ENCODE measurements at regions not wholly inside any gene's neighbourhood (a gene's known extent, or its start where the extent isn't known, plus 50 kb on each side); places are given as distances from the start of the nearest gene placed in this dataset.

DNA sequence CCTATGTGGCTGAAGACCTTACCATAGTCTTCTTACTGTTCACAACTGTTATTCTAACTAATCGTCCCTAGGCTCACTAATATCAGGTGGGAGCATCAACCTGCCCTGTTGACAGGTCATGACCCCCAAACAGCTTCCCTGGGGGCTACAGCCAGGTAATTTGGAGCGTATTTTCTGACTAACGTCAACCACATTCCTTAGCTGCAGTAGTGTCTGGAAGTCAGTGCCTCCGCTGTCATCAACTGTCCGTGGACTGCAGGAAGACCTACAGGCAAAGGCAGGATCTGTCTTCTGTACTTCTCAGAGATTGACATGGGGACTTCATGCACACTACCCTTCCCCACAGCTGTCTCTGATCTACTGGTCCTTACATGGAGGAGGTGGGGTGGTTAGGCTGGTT, 456.9 kb downstream of the BCL11A start:
- DNase-seq (ENCODE audit: low read depth): no peak

GRCh38 chr2:60095903-60096302, 457.6 kb downstream of the BCL11A start:
- DNase-seq (ENCODE audit: low read depth): no peak

DNA sequence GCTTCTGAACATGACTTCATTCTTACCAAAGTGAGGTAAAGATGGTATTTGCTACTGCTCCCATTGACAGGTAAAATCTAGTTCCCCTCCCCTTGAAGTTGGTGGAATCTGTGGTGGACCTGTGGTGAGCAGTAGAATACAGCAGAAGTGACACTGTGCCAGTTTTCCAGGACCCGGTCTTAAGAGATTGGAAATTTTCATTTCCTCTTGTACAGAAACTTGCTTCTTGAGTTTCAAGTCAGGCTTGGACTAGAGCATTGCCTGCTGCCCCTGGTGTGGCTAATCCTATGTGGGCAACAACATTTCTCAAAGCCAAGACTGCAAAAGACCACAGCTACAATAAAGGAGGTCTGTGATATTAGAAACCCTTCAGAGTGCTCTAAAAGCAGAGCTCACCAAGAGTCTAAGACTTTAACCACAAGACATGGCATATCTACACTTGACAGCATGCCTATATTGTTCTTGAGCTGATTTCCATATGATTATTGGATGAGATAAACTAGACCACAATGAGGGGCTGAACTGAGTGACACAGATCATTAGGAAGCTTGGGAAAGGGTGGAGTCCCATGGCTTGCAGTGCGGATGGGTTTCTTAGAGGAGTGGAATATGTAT, 458.1 kb downstream of the BCL11A start:
- DNase-seq (ENCODE audit: low read depth): no peak

- no peak for DNase-seq (ENCODE audit: low read depth)
Observed at GRCh38 chr2:60094450-60094929, 459.0 kb downstream of the BCL11A start.

- no peak for DNase-seq (ENCODE audit: low read depth)
Observed at GRCh38 chr2:60092781-60093180, 460.7 kb downstream of the BCL11A start.

GRCh38 chr2:60091894-60092293, 461.6 kb downstream of the BCL11A start:
- DNase-seq (ENCODE audit: low read depth): no peak

DNA sequence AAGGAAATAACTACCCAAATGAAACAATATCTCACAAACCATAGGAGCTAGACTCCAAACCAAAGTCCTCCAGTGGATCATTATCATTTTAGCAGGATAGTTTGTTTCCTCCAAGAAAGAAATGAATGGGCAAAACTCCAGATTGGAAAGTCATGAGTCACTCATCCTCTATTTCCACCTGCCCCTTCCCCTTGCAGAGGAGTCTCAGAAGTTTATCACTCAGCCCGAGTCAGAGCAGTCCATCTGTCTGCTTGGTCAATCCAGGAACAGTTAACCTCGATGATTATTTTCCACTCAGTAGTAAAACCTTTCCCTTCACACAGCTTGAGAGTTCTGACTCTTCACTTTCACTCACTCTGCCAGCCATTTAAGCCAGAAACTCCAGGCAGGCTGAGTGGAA, 462.2 kb downstream of the BCL11A start:
- DNase-seq (ENCODE audit: low read depth): no peak

DNA sequence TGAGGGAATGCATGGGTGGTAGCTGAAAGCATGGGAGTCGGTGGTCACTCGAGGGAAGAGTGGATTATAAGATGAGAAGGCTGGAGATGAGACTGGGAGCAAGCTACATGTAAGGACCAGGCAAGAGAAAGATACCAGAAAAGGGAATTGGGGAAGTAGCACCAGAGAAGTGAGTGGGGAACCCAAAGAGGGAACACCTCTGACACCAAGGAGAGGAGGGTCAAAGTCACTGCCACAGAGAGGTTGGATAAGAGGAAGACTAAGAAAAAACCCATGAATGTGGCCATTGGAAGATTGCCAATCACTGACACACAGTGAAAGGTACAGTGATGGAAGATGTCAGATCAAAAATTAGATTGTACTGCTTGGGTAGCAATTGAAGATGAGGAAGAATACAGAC, 473.9 kb downstream of the BCL11A start:
- no peak for DNase-seq (ENCODE audit: low read depth)

DNA sequence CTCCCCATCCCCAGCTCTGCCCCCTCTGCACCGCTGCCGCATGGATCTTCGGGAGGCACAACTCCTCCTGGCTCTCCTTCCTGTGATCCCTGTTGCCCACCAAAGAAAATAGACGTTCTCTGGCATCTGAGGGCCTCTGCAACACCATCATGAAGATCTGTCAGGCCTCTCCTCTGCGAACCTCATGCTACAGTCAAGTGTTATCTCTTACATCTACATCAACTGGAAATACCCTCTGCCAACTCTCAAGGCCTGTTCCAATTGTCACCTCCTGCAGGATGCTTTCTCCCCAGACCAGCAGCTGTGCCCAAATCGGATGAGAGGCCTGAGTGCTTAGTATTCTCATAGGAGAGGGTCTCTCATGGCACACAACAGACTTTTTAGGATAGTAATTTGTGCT, 478.4 kb downstream of the BCL11A start:
- no peak for DNase-seq (ENCODE audit: low read depth)

DNA sequence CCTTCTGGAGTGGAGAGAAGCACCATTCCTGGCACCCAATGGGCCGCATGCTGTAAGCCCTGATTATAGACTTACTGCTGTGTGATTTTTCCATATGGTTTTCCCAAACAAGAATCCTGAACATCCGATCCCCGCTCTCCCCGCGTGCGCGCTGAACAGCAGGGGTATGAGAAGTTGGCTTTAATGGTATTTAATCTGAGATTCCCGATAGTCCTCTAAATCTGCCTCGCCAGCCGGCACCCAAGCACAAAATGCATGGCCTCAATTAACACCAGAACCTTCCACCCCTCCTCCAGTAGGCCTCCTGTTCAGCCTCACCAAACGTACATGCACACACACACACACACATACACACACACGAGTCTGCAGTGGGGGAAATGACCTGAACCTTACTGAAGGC, 480.3 kb downstream of the BCL11A start:
- no peak for DNase-seq (ENCODE audit: low read depth)

DNA sequence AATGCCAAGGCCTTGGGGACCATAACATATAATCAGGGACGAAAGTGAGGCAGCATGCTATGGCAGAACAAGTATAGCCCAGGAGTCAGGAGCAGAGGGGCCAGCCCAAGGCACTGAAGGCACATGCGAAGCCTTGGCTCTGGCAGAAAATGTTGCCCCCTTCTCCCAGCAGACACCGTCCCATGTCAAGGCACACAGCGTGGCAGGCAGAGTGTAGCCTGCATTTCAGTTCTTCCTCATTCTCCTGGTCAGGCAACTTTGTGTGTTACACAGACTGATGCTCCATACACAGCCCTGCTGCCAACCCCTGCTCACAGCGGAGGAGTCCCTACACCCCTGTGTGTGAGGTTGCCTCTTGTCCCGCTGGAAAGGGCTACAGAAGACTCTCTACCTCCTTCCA, 480.8 kb downstream of the BCL11A start:
- DNase-seq (ENCODE audit: low read depth): no peak

GRCh38 chr2:60071490-60071831, 482.0 kb downstream of the BCL11A start:
- no peak for DNase-seq (ENCODE audit: low read depth)

DNA sequence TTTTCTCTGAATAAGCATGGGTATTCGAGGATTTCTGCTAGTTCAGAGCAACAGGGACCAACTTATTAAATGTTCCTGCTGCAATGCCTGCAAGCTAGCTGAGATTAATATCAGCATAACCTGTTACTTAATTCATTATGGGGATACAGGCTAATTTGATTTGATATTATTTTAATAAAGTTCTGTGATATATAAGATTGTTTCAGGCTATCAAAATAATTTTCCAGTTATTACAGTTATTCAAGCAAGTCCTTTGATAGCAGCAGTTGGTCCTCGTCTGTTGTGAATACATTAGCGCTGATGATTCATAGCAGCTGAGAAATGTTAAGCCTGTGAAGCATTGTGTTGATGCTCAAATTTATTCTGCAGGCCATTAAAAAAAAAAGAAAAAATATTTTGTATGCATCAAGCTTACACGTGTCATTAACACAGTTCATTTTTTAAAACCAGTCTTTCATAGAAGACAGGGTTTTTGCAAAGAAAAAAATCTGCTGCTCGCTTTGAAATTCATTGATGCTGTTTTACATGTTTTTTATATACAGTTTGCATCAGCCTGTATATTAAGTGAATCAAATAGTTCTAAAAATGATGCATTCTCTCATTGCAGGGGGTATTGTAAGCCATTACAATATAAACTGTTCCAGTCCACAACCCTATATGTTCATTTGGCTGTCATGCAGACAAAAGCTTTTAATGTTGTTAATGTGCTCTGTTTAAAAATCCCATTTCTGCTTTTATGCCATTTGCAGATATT, 482.5 kb downstream of the BCL11A start:
- no peak for DNase-seq (ENCODE audit: low read depth)

DNA sequence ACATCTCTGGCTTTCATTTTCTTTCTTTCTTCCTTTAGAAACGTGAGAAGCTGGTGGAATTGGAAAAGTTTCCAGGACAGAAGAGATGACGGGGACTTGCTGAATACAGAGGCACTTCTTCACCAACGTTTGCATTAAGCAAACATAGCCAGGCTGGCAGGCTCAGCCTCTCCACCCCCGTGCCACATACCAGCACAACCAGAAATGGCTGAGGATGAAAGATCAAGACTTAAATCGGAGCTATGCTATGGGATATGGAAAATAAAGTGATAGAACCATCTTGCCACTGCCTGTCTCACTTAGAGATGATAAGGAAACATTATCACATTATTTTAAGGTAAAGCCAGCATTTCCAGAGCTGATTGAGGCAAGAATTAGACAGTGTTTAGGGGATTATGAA, 483.3 kb downstream of the BCL11A start:
- no peak for DNase-seq (ENCODE audit: low read depth)

DNA sequence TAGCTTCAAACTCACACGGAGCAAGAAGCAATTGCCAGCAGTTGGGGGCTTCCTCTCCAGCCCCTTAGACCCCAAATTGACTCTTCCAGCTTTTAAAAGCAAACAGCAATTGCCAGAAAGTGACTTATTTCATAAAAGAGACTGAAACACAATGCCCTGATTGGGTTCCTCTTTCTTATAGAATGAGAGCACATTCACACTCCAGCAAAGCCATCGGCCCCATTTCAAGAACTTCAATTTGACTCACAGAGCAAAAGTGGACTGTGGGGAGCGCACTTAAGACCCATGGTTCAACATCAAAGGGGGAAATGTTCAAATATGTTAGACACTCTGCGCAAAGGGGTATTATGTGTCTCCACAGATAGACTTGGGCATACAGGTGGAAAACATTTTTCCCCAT, 484.7 kb downstream of the BCL11A start:
- DNase-seq (ENCODE audit: low read depth): no peak

GRCh38 chr2:60067006-60067405, 486.4 kb downstream of the BCL11A start:
- no peak for DNase-seq (ENCODE audit: low read depth)

DNA sequence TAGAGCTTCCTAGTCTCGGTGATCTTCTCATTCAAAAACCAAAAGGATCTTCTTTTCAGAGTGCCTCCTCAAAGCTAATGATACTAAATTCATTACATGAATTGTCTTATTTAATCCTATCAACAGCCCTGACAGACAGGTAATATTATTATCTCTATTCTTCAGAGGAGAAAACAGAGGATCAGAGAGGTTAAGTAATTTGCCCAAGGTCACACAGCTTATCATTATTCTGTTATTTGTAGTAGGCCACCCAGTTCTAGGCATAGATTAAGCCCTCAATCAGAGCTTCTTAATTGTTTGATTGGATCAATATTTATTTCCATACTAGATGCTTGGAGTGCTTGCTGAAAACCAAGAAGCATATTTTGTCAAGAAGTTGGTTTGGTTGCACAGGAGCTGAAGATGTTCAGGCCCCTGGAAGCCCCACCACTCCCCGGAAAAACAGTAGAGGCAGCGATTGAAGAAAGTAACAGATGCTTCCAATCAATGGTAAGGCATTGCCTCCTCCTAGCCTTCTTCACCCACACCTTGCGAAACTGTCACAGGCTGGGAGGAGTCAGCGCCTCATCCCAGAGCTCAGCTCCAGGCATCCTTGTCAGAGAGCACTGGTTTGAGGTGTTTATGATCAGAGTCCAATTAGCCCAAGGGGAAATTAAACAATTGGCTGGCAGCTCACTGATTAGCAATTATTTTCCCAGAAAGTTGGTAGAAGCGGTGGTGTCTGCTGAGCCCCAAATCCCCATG, 487.2 kb downstream of the BCL11A start:
- DNase-seq (ENCODE audit: low read depth): no peak

GRCh38 chr2:60064687-60065389, 488.6 kb downstream of the BCL11A start:
- DNase-seq (ENCODE audit: low read depth): no peak

DNA sequence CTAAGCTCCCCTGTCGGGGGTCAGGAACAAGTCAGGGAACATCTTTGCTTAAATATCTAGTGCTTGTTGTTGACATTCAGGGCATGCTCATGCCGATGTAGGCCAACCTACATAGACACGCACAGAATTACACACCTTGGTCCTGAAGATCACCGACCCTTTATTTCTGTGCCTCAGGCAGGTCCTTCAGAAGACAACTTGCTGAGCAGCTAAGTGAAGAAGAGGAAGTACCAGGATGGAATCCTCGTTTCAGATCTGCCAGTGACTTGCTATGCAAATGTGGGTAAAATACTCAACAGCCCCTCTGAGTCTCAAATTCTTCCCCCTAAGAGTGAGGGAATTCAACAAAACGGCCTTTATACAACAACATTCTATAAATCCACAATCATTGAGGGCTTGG, 494.7 kb downstream of the BCL11A start:
- no peak for DNase-seq (ENCODE audit: low read depth)

GRCh38 chr2:60054571-60055340, 498.7 kb downstream of the BCL11A start:
- DNase-seq (ENCODE audit: low read depth): no peak

DNA sequence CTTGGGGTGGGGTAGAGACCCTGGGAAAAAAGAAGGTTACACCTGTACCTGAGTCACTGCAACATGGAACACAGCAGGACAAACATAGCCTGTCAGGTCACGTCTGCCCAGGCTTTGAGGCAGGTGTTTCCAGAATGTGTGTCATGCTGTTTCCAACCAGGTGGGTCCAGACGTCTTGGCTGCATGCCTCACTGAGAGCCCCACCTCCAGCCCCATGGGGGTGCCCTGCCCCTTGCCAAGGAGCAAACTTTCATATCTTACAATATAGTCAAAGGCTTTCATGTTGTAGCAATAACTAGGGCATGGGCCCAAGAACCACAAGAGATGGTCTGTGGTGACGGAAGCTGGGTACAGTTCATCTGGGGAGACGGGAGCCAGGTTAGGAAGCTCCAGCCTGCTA, 499.7 kb downstream of the BCL11A start:
- DNase-seq (ENCODE audit: low read depth): no peak

GRCh38 chr2:60052601-60053000, 500.9 kb downstream of the BCL11A start:
- DNase-seq (ENCODE audit: low read depth): no peak
